Panc1 (cell line): ENCODE measurements at regions not wholly inside any gene's neighbourhood (a gene's known extent, or its start where the extent isn't known, plus 50 kb on each side); places are given as distances from the start of the nearest gene placed in this dataset.

Experiments
- ATAC-seq: fragments of 200-7000 bp; cut with Tn5 transposase; 2 replicates; pipeline ENCODE4 v1.9.1; 2020; ENCODE audit warnings: mild to moderate bottlenecking, moderate library complexity
- BruUV-seq: library from RNA; stranded (reverse); fragments of 400-500 nt; replicated peaks from 2 replicates; lab custom pipeline; 2021; lab: Mats Ljungman, UMichigan
- CTCF ChIA-PET: fragments of 300-600 bp; sonication (Branson Sonifier 250); formaldehyde crosslinking; loops from one replicate; lab custom pipeline; 2022; ENCODE audit warnings: antibody characterized with exemption; lab: Charles Lee
- POLR2A ChIA-PET: fragments of 300-600 bp; sonication (Branson Sonifier 250); formaldehyde crosslinking; loops from one replicate; lab custom pipeline; 2022; ENCODE audit warnings: antibody characterized with exemption; lab: Charles Lee
- DNase-seq: peaks from one replicate; pipeline ENCODE4 v3.0.0-alpha.2; 2010; ENCODE audit warnings: low read depth, low spot score
- H3K27ac ChIP-seq: 2 replicates; pipeline ENCODE4 v1.5.1; 2011; ENCODE audit warnings: mild to moderate bottlenecking, low read length, inconsistent platforms
- H3K27me3 ChIP-seq: fragments of 200-500 bp; sonication (Bioruptor generic); 2 replicates; pipeline ENCODE4 v1.6.0; 2014; ENCODE audit warnings: low read length, inconsistent platforms; ENCODE audit not compliant: control insufficient read depth, insufficient read depth
- H3K36me3 ChIP-seq: fragments of 200-500 bp; sonication (Bioruptor generic); 2 replicates; pipeline ENCODE4 v1.5.1; 2014; ENCODE audit warnings: inconsistent platforms, mild to moderate bottlenecking, low read length, moderate library complexity; ENCODE audit not compliant: control insufficient read depth, insufficient read depth
- H3K4me1 ChIP-seq: 2 replicates; pipeline ENCODE4 v1.5.1; 2011; ENCODE audit warnings: inconsistent platforms, mild to moderate bottlenecking, low read length, moderate library complexity; ENCODE audit not compliant: control insufficient read depth, insufficient read depth
- H3K4me3 ChIP-seq, 2 experiments: 2 replicates each; pipeline ENCODE4 v1.5.1; 2011 to 2012; ENCODE audit warnings: low read depth in 2 of 2, low read length in 2 of 2, mild to moderate bottlenecking in 2 of 2, inconsistent platforms in 1 of 2, moderate library complexity in 1 of 2
- H3K9me3 ChIP-seq: fragments of 200-500 bp; sonication (Bioruptor generic); 2 replicates; pipeline ENCODE4 v1.5.1; 2014; ENCODE audit warnings: low read depth, mild to moderate bottlenecking, inconsistent platforms, low read length, moderate library complexity; ENCODE audit not compliant: control insufficient read depth, insufficient read depth
- CTCF ChIP-seq: fragments of 450-650 bp; IDR thresholded peaks from 2 replicates; pipeline ENCODE4 v1.5.1; 2017; ENCODE audit warnings: mild to moderate bottlenecking
- POLR2AphosphoS5 ChIP-seq: IDR thresholded peaks from 2 replicates; pipeline ENCODE4 v1.6.1; 2012; ENCODE audit warnings: mild to moderate bottlenecking, low read depth, low read length, moderate library complexity
- REST ChIP-seq, 2 experiments: IDR thresholded peaks; 2 replicates each; pipeline ENCODE4 v1.6.1; 2011 to 2012; ENCODE audit warnings: low read depth in 2 of 2, control low read depth in 1 of 2, low read length in 1 of 2, mild to moderate bottlenecking in 1 of 2, moderate library complexity in 1 of 2; ENCODE audit not compliant: insufficient read depth in 1 of 2
- SIN3A ChIP-seq: IDR thresholded peaks from 2 replicates; pipeline ENCODE4 v1.6.1; 2012; ENCODE audit warnings: low read depth, mild to moderate bottlenecking, low read length, moderate library complexity, borderline replicate concordance; ENCODE audit not compliant: insufficient read depth
- TCF7L2 ChIP-seq: IDR thresholded peaks from 2 replicates; pipeline ENCODE4 v1.6.1; 2011; ENCODE audit warnings: mild to moderate bottlenecking, low read depth, low read length, inconsistent platforms
- in situ Hi-C: cut with HindIII; loops from 2 replicates; pipeline ENCODE4 v1.10.0; 2016; ENCODE audit warnings: low sequenced_read_pairs, low pct_unique_long_range_greater_than_20kb
- intact Hi-C: fragments of 100-400 bp; cut with micrococcal nuclease; formaldehyde crosslinking; loops from one replicate; pipeline ENCODE4 v1.10.0; 2022; ENCODE audit not compliant: unreplicated experiment

GRCh38 chr13:50512474-50513299 is 330.8 kb downstream of the DLEU7 start:
- DNase-seq, result no peak
- peaks cover 21% of the 10 kb centered on the region for H3K4me1 ChIP-seq
- no peaks in the 10 kb centered on the region for H3K27me3 ChIP-seq
- H3K36me3 ChIP-seq, result no peaks in the 10 kb centered on the region
- BruUV-seq, result no TSS peak
- H3K4me3 ChIP-seq, result peak overlapping the region; percentile 25 to 49
- in situ Hi-C loops (no loop called here), intact Hi-C loops (loop anchor here (5.0 to 10.0 kb wide), 2 partner anchors 190 to 282 kb away; no protein-coding TSS in a partner anchor)
- peak overlapping the region; percentile 89 for H3K27ac ChIP-seq
- TF ChIP-seq TCF7L2 (peak; percentile 97), POLR2AphosphoS5 (no peak; the same call in 1 of the 2 replicates), CTCF (peak; percentile 20; the same call in 1 of the 2 replicates)
- POLR2A ChIA-PET, result no interaction called here
- ATAC-seq, result peak; percentile 90
- H3K9me3 ChIP-seq, result no peaks in the 10 kb centered on the region
- CTCF ChIA-PET, result interaction anchor here (0.5 to 0.7 kb wide), 2 partner anchors 290 to 498 kb away, joined by 3 to 5 read pairs; partner anchors contain the start of gene KCNRG

- CTCF ChIA-PET, result interaction anchor here (0.5 to 0.7 kb wide), 2 partner anchors 290 to 498 kb away, joined by 3 to 5 read pairs; partner anchors contain the start of gene KCNRG
- H3K36me3 ChIP-seq, result no peaks in the 10 kb centered on the region
- no peak for DNase-seq
- peak overlapping the region; percentile 89 for H3K27ac ChIP-seq
- no peaks in the 10 kb centered on the region for H3K9me3 ChIP-seq
- peaks cover 24% of the 10 kb centered on the region for H3K4me1 ChIP-seq
- TF ChIP-seq REST (IDR thresholded peaks at IDR 0.05; ENCODE audit: insufficient read depth in 1 of 2, low read depth in 2 of 2, low read length in 1 of 2), result no peak
- peak; percentile 52; the same call in 1 of the 2 replicates for TF ChIP-seq POLR2AphosphoS5
- TF ChIP-seq CTCF, result no peak
- no peak for TF ChIP-seq SIN3A
- intact Hi-C loops, result loop anchor here (5.0 to 10.0 kb wide), 2 partner anchors 191 to 281 kb away; no protein-coding TSS in a partner anchor
- in situ Hi-C loops, result no loop called here
- POLR2A ChIA-PET, result no interaction called here
- no peaks in the 10 kb centered on the region for H3K27me3 ChIP-seq
- BruUV-seq, result no TSS peak
- H3K4me3 ChIP-seq, result peak overlapping the region in 1 of 2 experiments; percentile 49; a peak in 3 of 4 replicates
- ATAC-seq, result peak; percentile 88
Measured at GRCh38 chr13:50513300-50513877, 330.1 kb downstream of the DLEU7 start.
